NCI-H1105 (cell line): ENCODE measurements at regions not wholly inside any gene's neighbourhood (a gene's known extent, or its start where the extent isn't known, plus 50 kb on each side); places are given as distances from the start of the nearest gene placed in this dataset.
"Not testable (repeated sequence)": the region's sequence is repeated elsewhere in the genome, so short reads cannot be mapped to it uniquely, and the experiment has no call there.

Experiments used
- DNase-seq: peaks from one replicate; lab custom pipeline; 2025; lab: John Stamatoyannopoulos, UW

DNA sequence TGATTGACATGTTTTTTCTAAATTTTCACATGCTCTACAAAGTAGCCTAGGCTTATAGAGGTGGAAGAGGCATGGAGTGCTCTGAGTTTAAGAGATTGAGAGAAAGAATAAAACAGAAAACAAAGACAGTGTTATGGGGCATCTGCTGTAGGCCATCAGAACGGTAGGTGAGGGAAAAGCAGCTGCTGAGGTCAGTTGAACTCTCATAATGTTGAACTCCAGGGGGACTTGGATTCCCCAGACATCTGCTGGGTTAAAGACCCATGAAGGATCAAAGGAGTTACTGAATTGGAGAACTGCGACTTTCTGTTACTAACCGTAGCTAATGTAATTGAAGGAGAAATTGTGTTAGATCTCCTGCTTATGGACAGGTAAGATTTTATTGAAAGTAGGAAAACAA is 333.9 kb downstream of the TFAP2B start:
- DNase-seq, result no peak

DNA sequence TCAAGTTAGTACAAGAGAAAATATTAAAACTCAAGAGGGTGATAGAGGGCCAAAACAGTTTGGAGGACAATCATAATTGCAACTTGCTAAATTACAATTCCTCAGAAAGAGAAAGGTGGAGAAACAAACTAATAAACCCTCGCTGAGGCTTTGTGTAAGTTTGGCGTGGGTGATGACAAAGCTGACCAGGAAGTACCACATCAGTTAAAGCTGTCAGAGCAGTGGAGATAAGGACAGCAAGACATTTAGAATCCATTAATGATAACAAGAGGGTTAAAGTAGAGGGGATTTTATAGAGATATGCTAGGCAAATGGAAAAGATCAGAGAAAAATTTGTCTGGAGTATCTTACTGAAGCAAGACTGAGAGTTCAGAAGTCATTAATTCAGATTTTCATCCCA is 334.4 kb downstream of the TFAP2B start:
- no peak for DNase-seq

DNA sequence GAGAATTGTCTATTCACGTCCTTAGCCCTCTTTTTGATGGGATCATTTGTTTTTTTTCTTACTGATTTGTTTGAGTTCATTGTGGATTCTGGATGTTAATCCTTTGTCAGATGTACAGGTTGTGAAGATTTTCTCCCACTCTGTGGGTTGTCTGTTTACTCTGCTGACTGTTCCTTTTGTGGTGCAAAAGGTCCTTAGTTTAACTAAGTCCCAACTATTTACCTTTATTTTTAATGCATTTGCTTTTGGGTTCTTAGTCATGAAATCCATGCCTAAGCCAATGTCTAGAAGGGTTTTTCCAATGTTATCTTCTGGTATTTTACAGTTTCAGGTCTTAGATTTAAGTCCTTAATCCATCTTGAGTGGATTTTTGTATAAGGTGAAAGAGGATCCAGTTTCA is 336.3 kb downstream of the TFAP2B start:
- not testable (repeated sequence) for DNase-seq

DNA sequence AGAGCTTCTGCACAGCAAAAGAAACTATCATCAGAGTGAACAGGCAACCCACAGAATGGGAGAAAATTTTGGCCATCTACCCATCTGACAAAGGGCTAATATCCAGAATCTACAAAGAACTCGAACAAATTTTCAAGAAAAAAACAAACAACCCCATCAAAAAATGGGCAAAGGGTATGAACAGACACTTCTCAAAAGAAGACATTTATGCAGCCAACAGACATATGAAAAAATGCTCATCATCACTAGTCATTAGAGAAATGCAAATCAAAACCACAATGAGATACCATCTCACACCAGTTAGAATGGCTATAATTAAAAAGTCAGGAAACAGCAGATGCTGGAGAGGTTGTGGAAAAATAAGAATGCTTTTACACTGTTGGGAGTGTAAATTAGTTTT is 340.6 kb downstream of the TFAP2B start:
- DNase-seq, result not testable (repeated sequence)

DNA sequence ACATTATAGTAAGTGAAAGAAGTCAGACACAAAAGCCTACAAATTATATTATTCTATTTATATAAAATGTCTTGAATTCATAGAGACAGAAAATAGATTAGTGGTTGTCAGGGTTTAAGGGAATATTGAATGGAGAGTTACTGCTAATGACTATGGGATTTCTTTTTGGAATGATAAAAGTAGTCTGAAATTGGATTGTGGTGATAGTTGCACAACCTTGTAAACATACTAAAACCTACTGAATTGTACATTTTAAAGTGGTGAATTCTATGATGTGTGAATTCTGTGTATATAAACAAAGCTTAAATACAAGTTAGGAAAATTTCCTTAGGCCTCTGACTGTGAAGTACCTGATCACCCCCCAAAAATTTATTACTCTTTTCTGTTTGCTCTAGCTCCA is 343.1 kb downstream of the TFAP2B start:
- no peak for DNase-seq

DNA sequence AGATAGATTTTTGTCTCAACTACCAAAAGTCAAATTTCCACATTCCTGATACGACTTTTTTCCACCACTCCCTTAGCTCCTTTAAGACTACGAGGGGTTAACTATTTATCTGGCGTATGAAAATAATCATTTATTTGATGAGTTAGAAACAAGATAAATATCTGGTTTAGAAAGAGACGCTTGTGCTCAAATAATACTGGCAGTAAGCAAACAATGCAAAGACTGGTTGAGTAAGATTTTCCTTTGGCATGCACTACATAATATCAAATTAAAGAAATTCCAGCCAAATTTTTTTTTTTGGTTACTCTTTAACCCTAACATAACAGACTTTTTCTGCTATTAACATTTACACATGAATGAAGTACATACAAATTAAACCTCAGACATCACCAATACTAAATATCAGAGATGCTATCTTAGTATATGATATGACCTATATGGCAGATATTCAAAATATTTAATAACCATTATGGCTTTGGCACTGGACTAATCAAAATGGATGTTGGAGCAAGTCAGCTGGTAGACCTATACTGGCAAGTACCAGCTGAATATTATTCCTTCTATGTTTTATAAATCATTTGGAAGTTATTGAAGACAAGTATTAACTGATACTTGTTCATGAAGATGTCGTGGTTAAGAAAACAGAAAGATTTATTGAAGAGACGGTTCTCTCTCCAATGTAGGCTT is 345.3 kb downstream of the TFAP2B start:
- DNase-seq, result no peak

DNA sequence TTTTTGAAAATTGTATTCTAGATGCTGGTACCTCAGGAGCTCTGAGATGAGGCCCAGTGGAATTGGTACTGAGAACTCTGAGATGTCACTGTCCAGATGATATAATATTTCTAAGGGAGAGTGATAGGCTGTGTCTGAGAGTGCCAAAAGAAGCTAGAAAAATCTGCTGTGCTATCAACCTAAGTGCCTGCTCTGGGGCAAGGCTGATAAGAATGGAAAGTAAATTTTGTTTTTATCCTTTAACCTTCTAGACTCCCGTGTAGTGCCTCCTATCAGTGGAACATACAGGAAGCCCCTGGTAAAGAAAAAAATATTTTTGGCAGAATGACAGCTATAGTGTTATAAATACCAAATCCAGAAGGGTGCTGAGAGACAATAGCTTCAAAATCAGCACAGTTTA is 348.2 kb downstream of the TFAP2B start:
- DNase-seq, result no peak

DNA sequence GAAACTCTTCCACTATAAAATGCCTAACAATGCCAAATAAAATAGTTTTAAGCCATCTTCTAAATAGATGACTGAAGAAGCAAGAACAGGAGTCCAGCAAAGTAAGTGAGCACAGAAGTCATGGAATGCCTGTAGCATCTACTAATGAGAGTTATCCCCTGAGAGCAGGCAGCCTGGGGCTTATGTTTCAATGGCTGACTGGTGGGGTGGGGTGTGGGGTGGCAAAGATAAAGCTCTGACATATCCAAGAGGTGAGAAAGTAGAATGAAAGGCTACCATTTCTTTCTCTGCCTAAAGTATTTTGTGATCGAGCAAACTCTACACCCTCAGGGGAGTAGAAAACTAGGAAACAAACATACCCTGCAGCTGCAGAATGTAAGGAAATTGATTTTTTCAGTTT is 348.8 kb downstream of the TFAP2B start:
- DNase-seq, result no peak

DNA sequence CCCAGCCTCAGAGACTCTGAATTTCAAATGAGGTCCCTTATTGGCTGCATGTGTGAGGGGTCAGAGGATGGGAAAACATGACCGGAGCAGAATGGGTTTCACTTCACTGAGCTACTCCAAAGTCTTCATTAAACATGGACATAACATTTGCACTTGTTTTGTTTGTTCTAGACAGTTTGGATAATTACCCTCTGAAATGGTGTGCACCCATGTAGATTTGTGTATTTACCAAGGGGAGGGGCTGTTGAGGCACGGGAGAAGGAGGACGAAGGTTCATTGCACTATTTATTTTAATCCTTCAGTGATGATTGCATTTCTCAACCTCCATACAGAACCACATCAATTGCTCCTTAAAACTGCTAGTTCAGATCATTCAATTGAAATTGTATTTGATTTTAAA is 364.2 kb downstream of the TFAP2B start:
- peak; percentile 23 for DNase-seq

DNA sequence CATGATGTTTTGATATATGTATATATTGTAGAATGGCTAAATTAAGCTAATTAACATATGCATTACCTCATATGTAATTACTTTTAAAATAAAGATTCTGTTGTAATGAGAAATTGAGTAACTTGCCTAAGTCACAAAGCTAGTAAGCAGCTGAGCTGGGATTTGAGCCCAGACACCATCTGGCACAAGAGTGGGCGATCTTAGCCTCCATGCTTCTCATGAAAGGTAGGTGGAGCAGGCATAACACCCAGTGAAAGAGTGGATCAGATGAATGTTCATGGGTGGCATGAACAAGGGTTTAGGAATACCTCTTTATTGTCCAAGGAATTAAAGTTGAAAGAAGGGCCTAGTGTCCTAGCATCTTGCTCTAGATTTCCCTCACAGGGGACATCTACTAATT is 365.4 kb downstream of the TFAP2B start:
- DNase-seq, result no peak

DNA sequence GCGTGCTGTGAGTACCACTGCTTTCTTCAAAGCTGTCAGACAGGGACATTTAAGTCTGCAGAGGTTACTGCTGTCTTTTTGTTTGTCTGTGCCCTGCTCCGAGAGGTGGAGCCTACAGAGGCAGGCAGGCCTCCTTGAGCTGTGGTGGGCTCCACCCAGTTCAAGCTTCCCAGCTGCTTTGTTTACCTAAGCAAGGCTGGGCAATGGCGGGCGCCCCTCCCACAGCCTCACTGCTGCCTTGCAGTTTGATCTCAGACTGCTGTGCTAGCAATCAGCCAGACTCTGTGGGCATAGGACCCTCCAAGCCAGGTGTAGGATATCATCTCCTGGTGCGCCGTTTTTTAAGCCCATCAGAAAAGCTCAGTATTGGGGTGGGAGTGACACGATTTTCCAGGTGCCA is 374.5 kb downstream of the TFAP2B start:
- not testable (repeated sequence) for DNase-seq

DNA sequence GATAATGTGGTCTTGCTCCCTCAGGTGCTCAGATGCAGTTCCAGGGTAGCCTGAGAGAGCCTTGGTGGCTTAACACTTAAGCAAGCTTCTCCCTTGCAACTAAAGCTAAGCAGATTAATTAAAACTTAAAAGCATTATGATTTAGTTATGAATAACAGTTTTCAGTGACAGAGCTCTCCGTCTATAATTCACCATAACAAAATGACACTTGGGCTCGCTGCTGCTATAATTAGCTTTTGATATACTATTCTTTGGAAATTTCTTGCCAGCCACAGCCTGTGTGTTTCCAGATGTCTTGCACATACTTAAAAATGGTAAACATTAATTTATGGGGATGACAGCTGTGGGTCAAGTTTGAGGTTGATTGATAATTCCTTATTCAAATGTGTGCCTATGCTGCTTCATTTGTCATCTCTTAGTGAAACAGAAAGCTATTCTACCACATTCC is 380.5 kb downstream of the TFAP2B start:
- DNase-seq, result no peak

DNA sequence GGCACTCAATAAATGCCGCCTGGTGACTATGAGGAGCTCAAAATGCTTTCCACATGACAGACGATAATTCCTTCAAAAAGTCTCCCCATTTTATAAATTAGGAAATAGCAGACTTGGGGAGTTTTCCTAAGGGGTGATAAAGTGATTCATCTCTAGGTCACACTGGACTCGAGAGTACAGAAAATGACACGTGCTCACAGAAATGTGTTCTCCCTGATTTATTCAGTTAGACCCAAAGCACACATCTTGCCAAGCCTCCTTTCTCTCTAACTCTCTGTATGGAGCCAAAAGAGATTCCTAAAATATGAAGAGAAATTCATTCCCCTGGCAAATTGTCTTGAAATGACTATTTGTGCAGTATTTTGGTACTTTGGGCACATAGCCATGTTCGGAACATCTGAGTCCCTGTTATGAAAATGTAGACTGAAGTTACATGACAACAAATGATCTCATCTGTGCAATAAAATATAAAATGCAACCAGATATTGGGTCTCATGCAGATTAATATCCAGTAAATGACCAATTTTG is 381.1 kb downstream of the TFAP2B start:
- DNase-seq, result no peak

DNA sequence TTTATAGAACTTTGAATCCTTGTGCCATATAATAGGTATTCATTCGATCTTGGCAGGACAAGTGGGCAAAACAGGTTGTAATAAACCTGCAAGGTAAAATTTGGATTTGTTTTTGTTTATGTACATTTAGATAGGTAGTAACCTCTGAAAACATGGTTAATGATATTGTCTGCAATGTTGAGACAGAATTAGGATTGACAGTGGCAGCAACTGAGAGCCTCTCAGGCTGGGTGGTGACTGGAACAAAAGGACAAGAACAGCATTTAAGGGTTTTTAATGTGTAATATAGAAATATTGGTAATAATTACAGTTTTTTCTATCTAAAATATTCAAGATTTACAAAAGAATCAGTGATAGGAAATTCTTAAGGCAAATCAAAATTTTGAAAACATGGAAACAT is 382.0 kb downstream of the TFAP2B start:
- DNase-seq, result no peak

DNA sequence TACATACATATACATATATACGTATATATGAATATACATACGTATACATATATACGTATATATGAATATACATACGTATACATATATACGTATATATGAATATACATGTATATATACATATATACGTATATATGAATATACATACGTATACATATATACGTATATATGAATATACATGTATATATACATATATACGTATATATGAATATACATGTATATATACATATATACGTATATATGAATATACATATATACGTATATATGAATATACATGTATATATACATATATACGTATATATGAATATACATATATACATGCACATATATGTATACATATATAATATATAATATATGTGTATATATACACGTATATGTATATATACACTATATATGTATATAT is 384.0 kb downstream of the TFAP2B start:
- not testable (repeated sequence) for DNase-seq

DNA sequence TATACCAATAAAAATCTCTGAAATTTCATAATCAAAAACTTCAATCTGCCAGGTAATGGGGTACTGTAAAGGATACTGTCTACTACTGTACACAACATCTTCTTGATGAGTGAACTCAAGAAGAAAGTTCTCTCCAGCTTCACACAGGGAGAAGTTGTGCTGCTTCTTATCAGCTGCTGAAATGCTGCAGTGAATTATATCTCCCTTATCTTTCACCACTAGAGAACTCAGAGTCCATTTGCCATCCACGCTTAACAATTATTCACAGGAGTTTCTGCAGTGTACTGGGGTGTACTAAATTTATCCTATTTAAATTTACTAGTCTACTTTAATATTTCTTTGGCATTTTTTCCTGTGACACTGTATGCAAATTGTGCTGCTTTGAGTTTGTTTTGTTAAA is 384.8 kb downstream of the TFAP2B start:
- no peak for DNase-seq

DNA sequence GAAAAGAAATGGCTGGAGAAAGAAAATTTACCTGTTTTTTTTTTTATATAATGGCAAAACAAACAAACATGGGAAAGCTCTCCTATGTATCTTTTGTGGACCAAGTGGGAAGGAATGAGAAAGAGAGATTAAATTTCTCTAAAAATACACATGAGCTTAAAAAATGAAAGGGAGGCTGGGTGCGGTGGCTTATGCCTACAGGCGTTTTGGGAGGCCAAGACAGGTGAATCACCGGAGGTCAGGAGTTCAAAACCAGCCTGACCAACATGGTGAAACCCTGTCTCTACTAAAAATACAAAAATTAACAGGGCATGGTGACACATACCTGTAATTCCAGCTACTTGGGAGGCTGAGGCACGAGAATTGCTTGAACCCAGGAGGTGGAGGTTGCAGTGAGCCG is 388.0 kb downstream of the TFAP2B start:
- DNase-seq, result not testable (repeated sequence)

DNA sequence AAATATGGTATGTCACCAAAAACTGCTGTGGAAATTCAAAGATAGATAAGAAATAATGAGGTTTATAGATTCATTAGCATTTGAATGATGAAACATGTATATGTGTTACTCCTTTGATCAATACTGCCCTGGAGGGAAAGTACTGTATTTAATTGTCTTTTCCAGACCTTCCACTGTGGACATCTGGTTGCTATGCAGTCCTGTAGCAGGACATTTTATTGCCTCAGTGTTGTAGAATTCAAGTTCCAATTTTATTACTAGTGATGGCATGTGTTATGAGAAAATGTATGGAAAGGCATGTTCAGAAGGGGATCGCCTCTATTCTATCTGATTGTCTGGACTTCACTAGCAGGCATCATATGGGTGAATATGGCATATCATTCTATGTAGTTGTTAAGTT is 391.0 kb downstream of the TFAP2B start:
- DNase-seq, result no peak

DNA sequence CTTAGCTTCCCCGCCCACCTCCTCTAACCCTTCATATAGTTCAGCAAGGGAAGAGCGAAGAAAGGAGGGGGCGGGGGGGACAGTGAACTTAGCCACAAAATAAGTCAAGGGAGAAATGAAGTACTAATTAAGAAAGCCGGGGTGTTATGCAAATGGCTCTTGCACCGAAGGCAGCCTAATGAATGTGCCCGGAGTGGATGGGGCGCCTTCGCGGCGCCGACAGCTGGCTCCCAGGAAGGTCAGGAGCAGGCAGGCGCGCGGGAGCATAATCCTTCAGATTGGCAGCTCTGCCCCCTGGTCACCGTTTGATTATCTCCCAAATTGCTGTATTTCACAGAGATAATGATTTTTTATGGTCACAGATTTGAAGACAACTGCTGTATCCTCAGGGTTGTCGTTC is 395.1 kb downstream of the TFAP2B start:
- no peak for DNase-seq

DNA sequence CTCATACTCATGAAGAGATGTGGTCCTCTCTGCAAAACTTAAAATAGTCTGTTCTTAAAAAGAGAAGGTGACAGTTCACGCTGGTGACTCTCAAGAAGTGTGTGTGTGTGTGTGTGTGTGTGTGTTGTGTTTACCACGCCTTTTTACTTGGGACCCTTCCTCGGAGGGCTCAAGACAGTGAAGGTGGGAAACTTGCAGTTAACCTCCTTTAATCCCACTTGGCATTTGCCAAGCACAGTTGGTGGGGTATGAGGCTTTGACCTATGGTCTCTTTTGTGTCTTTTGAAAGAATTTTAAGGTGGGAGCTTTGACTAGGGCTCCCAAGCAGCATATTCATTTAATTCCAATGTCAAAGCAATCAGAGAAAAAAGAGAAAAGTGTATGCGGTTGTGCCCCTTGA is 395.8 kb downstream of the TFAP2B start:
- no peak for DNase-seq

DNA sequence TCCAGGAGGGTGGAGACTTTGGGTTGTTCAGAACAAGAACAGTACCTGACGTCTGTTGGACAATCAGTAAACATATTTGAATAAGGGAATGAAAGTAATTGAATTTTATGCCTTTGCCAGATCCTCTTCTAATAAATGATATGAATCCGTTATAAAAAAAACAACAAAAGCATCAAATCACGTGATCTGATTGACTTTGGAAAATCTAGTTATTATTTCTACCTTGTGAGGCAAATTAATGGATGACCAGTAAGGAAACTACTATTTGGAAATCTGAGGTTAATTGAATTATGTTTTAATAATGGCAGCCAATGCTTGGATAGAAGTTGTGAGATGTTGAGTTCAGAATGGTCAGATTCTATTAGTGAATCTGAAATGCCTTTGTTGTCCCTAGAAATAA is 399.5 kb downstream of the TFAP2B start:
- DNase-seq, result no peak

DNA sequence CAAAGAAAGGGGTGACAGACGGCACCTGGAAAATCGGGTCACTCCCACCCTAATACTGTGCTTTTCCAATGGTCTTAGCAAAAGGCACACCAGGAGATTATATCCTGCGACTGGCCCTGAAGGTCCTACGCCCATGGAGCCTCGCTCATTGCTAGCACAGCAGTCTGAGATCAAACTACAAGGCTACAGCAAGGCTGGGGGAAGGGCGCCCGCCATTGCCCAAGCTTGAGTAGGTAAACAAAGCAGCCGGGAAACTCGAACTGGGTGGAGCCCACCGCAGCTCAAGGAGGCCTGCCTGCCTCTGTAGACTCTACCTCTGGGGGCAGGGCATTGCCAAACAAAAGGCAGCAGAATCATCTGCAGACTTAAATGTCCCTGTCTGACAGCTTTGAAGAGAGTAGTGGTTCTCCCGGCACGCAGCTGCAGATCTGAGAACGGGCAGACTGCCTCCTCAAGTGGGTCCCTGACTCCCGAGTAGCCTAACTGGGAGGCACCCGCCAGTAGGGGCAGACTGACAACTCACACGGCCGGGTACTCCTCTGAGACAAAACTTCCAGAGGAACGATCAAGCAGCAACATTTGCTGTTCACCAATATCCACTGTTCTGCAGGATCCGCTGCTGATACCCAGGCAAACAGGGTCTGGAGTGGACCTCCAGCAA is 406.0 kb downstream of the TFAP2B start:
- DNase-seq, result not testable (repeated sequence)

DNA sequence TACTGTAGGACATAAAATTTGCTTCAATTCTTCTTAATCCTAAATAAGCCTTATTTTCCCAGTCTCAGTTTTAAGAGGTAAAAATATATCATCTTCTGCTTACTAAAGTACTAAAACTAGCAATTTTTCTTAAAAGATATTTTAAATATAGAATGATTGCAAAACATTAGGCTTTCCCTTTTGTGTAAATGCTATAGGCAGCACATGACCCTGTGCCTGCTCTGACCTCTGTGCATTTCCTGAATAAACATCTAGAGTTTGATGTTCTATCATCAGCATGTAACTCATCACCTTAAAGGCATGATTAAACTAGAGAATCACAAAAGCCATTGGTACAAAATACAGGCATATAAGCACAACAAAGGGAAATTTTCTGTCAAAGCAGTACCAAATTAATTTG is 422.7 kb downstream of the TFAP2B start:
- no peak for DNase-seq

DNA sequence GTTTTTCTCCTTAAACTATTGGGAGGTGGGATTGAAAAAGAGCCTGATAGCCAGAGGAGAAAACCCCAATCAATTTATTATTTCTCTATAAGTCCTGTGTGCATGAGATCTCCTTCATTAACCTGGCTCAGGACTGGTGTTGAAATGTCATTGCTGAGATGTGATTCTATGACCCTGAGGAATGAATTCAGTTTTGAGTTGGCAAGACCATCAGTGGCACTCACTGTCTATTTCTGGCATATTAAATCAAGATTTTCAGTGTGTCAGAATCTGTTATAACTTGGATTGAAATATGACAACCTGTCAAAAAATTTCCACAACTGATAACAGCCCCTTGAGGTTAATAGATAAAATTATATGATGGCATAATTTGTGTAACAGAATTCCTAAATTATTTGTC is 431.1 kb downstream of the TFAP2B start:
- no peak for DNase-seq
